ENCODE measurements at regions not wholly inside any gene's neighbourhood (a gene's known extent, or its start where the extent isn't known, plus 50 kb on each side); places are given as distances from the start of the nearest gene placed in this dataset.

DNA sequence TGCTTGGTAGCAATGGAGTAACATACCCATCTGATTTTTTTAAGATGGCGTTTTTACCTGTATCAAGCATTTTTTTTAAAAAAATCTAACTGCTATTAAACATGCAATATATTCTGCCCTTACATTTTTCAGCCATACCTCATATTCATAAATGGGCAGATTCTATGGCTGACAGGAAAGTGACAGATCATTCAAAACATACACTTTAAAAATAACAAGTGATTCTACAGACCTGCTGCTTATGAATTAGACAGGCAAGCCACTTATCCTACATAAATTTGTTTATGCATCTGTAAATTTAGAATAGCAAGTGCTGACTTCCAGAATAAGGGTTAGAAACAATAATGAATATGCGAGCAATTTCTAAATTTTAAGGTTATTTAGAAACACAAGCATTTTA is 82.7 kb downstream of the TBXT start:
- no peaks in the 10 kb centered on the region for H3K9me2 ChIP-seq (replicated peaks; ENCODE audit: low read length)
- H3K27ac ChIP-seq (ENCODE audit: low read length): no peak overlapping the region
- H4K20me1 ChIP-seq (ENCODE audit: low read length): no peaks in the 10 kb centered on the region
- ATAC-seq (no peak), DNase-seq (no peak)
- no peak overlapping the region for H3K4me3 ChIP-seq (ENCODE audit: low read length)
- no peaks in the 10 kb centered on the region for H3K36me3 ChIP-seq (ENCODE audit: low read depth, low read length)
- H3K9ac ChIP-seq (ENCODE audit: low read length): no peak overlapping the region
- no peaks in the 10 kb centered on the region for H3K27me3 ChIP-seq (ENCODE audit: low read length)
- H3K79me2 ChIP-seq (ENCODE audit: low read length): no peaks in the 10 kb centered on the region
- intact Hi-C loops (cut with micrococcal nuclease): no loop called here
- no peak overlapping the region for H3K4me2 ChIP-seq (ENCODE audit: low read length)
- POLR2A ChIA-PET (ENCODE audit: unreplicated experiment): no interaction called here
- no peaks in the 10 kb centered on the region for H3K4me1 ChIP-seq (ENCODE audit: insufficient read depth, low read length)
- TF ChIP-seq EZH2phosphoT487 (IDR thresholded peaks at IDR 0.05; ENCODE audit: borderline replicate concordance, low read length): no peak
- no peak for TF ChIP-seq EZH2 (IDR thresholded peaks at IDR 0.05; ENCODE audit: low read length, unreplicated experiment)
- TF ChIP-seq, protein P1, sequence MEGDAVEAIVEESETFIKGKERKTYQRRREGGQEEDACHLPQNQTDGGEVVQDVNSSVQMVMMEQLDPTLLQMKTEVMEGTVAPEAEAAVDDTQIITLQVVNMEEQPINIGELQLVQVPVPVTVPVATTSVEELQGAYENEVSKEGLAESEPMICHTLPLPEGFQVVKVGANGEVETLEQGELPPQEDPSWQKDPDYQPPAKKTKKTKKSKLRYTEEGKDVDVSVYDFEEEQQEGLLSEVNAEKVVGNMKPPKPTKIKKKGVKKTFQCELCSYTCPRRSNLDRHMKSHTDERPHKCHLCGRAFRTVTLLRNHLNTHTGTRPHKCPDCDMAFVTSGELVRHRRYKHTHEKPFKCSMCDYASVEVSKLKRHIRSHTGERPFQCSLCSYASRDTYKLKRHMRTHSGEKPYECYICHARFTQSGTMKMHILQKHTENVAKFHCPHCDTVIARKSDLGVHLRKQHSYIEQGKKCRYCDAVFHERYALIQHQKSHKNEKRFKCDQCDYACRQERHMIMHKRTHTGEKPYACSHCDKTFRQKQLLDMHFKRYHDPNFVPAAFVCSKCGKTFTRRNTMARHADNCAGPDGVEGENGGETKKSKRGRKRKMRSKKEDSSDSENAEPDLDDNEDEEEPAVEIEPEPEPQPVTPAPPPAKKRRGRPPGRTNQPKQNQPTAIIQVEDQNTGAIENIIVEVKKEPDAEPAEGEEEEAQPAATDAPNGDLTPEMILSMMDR (conservative IDR thresholded peaks at IDR 0.05; ENCODE audit: low read depth, low read length): no peak
- H3K9me3 ChIP-seq (ENCODE audit: low read length): no peaks in the 10 kb centered on the region
- CTCF ChIA-PET: no interaction called here
- BruUV-seq (replicated peaks): no TSS peak
- no peaks in the 10 kb centered on the region for H3F3A ChIP-seq (ENCODE audit: low read length, unreplicated experiment)
- no peak overlapping the region for H2AFZ ChIP-seq (ENCODE audit: low read length)

DNA sequence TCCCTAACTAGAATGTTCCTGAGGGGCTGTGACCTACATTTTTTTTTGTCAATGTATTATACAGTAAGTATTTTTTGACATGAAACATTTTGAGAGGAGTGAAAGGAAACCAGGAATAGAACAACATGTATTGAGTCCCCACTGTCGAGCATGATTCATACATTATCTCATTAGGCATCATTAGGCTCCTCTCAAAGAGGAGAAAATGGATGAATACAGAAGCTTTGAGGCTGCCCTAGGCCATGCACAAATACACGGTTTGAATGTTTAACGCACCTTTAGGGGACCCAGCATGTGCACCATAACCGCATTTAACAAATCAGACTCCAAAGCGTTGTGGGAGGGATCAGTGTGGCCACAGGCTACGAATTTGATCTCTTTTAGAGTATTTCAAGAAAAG is 87.8 kb downstream of the TBXT start:
- Histone ChIP-seq H3K36me3 (ENCODE audit: low read depth, low read length) (no peaks in the 10 kb centered on the region), H3K9ac (ENCODE audit: low read length) (no peak overlapping the region), H3K79me2 (ENCODE audit: low read length) (no peaks in the 10 kb centered on the region), H4K20me1 (ENCODE audit: low read length) (no peaks in the 10 kb centered on the region), H3K27ac (ENCODE audit: low read length) (no peak overlapping the region), H3K9me2 (replicated peaks; ENCODE audit: low read length) (no peaks in the 10 kb centered on the region), H3K4me3 (ENCODE audit: low read length) (no peak overlapping the region), H2AFZ (ENCODE audit: low read length) (no peak overlapping the region), H3K4me2 (ENCODE audit: low read length) (no peak overlapping the region), H3K4me1 (ENCODE audit: insufficient read depth, low read length) (no peaks in the 10 kb centered on the region), H3K27me3 (ENCODE audit: low read length) (no peaks in the 10 kb centered on the region), H3K9me3 (ENCODE audit: low read length) (no peaks in the 10 kb centered on the region), H3F3A (ENCODE audit: low read length, unreplicated experiment) (no peaks in the 10 kb centered on the region)
- intact Hi-C loops (cut with micrococcal nuclease): no loop called here
- no peak for DNase-seq
- no peak for TF ChIP-seq EZH2phosphoT487 (IDR thresholded peaks at IDR 0.05; ENCODE audit: borderline replicate concordance, low read length)
- TF ChIP-seq, protein P1 (conservative IDR thresholded peaks at IDR 0.05; ENCODE audit: low read depth, low read length): no peak
- TF ChIP-seq EZH2 (IDR thresholded peaks at IDR 0.05; ENCODE audit: low read length, unreplicated experiment): no peak
- ATAC-seq: no peak
- ChIA-PET POLR2A (ENCODE audit: unreplicated experiment) (no interaction called here), CTCF (no interaction called here)
- no TSS peak for BruUV-seq (replicated peaks)

DNA sequence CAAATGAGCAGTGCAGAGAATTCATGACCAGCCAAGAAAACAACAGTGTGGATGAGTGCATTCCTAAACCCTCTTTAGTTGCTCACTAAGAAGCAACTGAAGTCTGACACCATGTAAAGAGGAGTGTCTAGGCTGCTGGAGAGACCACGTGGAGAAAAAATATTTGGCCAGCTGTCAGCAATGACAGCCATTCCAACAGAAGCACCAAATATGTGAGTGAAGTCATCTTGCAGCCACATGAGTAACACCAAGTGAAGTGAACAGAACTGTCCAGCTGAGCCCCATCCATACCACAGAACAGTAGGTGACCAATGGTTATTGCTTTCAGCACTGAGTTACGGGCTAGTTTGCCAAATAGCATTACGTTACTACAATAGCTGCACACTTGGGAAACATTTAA is 89.4 kb downstream of the TBXT start:
- intact Hi-C loops (cut with micrococcal nuclease): no loop called here
- TF ChIP-seq, protein P1 (conservative IDR thresholded peaks at IDR 0.05; ENCODE audit: low read depth, low read length): no peak
- no peak for TF ChIP-seq EZH2phosphoT487 (IDR thresholded peaks at IDR 0.05; ENCODE audit: borderline replicate concordance, low read length)
- no peak for TF ChIP-seq EZH2 (IDR thresholded peaks at IDR 0.05; ENCODE audit: low read length, unreplicated experiment)

More for the DNA sequence above, 89.4 kb downstream of the TBXT start:
- POLR2A ChIA-PET (ENCODE audit: unreplicated experiment): no interaction called here
- Histone ChIP-seq H3K27ac (ENCODE audit: low read length) (no peak overlapping the region), H3K9ac (ENCODE audit: low read length) (no peak overlapping the region), H3K79me2 (ENCODE audit: low read length) (no peaks in the 10 kb centered on the region), H3K4me3 (ENCODE audit: low read length) (no peak overlapping the region), H4K20me1 (ENCODE audit: low read length) (no peaks in the 10 kb centered on the region), H3K4me2 (ENCODE audit: low read length) (no peak overlapping the region), H3K27me3 (ENCODE audit: low read length) (peaks cover 4% of the 10 kb centered on the region; the same call in 1 of the 2 replicates), H3K36me3 (ENCODE audit: low read depth, low read length) (no peaks in the 10 kb centered on the region), H3F3A (ENCODE audit: low read length, unreplicated experiment) (no peaks in the 10 kb centered on the region), H2AFZ (ENCODE audit: low read length) (no peak overlapping the region), H3K4me1 (ENCODE audit: insufficient read depth, low read length) (no peaks in the 10 kb centered on the region), H3K9me3 (ENCODE audit: low read length) (no peaks in the 10 kb centered on the region), H3K9me2 (replicated peaks; ENCODE audit: low read length) (no peaks in the 10 kb centered on the region)
- ATAC-seq (no peak), DNase-seq (no peak)
- BruUV-seq (replicated peaks): no TSS peak
- CTCF ChIA-PET: no interaction called here
